ENCODE measurements at regions not wholly inside any gene's neighbourhood (a gene's known extent, or its start where the extent isn't known, plus 50 kb on each side); places are given as distances from the start of the nearest gene placed in this dataset.

GRCh38 chr4:151831526-151831925, 70.7 kb upstream of the GATB start:
- CTCF ChIA-PET: no interaction called here
- POLR2A ChIA-PET: no interaction called here
- no peak for DNase-seq (ENCODE audit: extremely low spot score)
- TF ChIP-seq ARNT (IDR thresholded peaks at IDR 0.05): no peak
- TF ChIP-seq SP1 (IDR thresholded peaks at IDR 0.05): no peak
- no peak for TF ChIP-seq FOXK2 (IDR thresholded peaks at IDR 0.05)
- no peak for TF ChIP-seq FOXA1 (IDR thresholded peaks at IDR 0.05)
- TF ChIP-seq CTBP1 (IDR thresholded peaks at IDR 0.05; ENCODE audit: borderline replicate concordance): no peak
- no peak for TF ChIP-seq PKNOX1 (IDR thresholded peaks at IDR 0.05)
- no peak for TF ChIP-seq L3MBTL2 (conservative IDR thresholded peaks at IDR 0.05)
- no peak for TF ChIP-seq SUZ12 (IDR thresholded peaks at IDR 0.05)
- no peak for TF ChIP-seq NFRKB (IDR thresholded peaks at IDR 0.05)
- no peak for TF ChIP-seq TARDBP (IDR thresholded peaks at IDR 0.05)

GRCh38 chr4:151830168-151830567, 69.4 kb upstream of the GATB start:
- POLR2A ChIA-PET: no interaction called here
- TF ChIP-seq HDGF (IDR thresholded peaks at IDR 0.05; ENCODE audit: borderline replicate concordance) (no peak), L3MBTL2 (conservative IDR thresholded peaks at IDR 0.05) (no peak), SUZ12 (IDR thresholded peaks at IDR 0.05) (no peak), LEF1 (IDR thresholded peaks at IDR 0.05; ENCODE audit: borderline replicate concordance) (no peak), BHLHE40 (IDR thresholded peaks at IDR 0.05; ENCODE audit: borderline replicate concordance) (no peak), FOXA1 (IDR thresholded peaks at IDR 0.05) (no peak), SP1 (IDR thresholded peaks at IDR 0.05) (no peak), NFRKB (IDR thresholded peaks at IDR 0.05) (no peak)
- CTCF ChIA-PET: no interaction called here
- no peak for DNase-seq (ENCODE audit: extremely low spot score)

- no peak for DNase-seq (ENCODE audit: extremely low spot score)
- TF ChIP-seq ARNT (IDR thresholded peaks at IDR 0.05): no peak
- TF ChIP-seq NFRKB (IDR thresholded peaks at IDR 0.05): no peak
- no peak for TF ChIP-seq FOXM1 (IDR thresholded peaks at IDR 0.05; ENCODE audit: borderline replicate concordance)
- no peak for TF ChIP-seq SUZ12 (IDR thresholded peaks at IDR 0.05)
- no peak for TF ChIP-seq ELF4 (IDR thresholded peaks at IDR 0.05)
- no peak for TF ChIP-seq PKNOX1 (IDR thresholded peaks at IDR 0.05)
- no peak for TF ChIP-seq SP1 (IDR thresholded peaks at IDR 0.05)
- TF ChIP-seq CTBP1 (IDR thresholded peaks at IDR 0.05; ENCODE audit: borderline replicate concordance): no peak
- TF ChIP-seq ZNF384 (IDR thresholded peaks at IDR 0.05): no peak
- TF ChIP-seq L3MBTL2 (conservative IDR thresholded peaks at IDR 0.05): no peak
- no peak for TF ChIP-seq HDGF (IDR thresholded peaks at IDR 0.05; ENCODE audit: borderline replicate concordance)
- no peak for TF ChIP-seq TARDBP (IDR thresholded peaks at IDR 0.05)
- TF ChIP-seq FOXA1 (IDR thresholded peaks at IDR 0.05): no peak
- no peak for TF ChIP-seq BHLHE40 (IDR thresholded peaks at IDR 0.05; ENCODE audit: borderline replicate concordance)
- no peak for TF ChIP-seq FOXK2 (IDR thresholded peaks at IDR 0.05)
- no peak for TF ChIP-seq LEF1 (IDR thresholded peaks at IDR 0.05; ENCODE audit: borderline replicate concordance)
- ChIA-PET POLR2A (no interaction called here), CTCF (no interaction called here)
Measured at GRCh38 chr4:151829309-151829708, 68.5 kb upstream of the GATB start.

GRCh38 chr4:151824656-151825055, 63.8 kb upstream of the GATB start:
- TF ChIP-seq FOXA1 (IDR thresholded peaks at IDR 0.05): no peak
- ChIA-PET POLR2A (no interaction called here), CTCF (no interaction called here)
- no peak for DNase-seq (ENCODE audit: extremely low spot score)

GRCh38 chr4:151822331-151822730, 61.5 kb upstream of the GATB start:
- no peak for DNase-seq (ENCODE audit: extremely low spot score)
- POLR2A ChIA-PET: no interaction called here
- CTCF ChIA-PET: no interaction called here
- no peak for TF ChIP-seq SP1 (IDR thresholded peaks at IDR 0.05)

- no peak for TF ChIP-seq SP1 (IDR thresholded peaks at IDR 0.05)
- POLR2A ChIA-PET: no interaction called here
- CTCF ChIA-PET: no interaction called here
- DNase-seq (ENCODE audit: extremely low spot score): no peak
Measured at GRCh38 chr4:151820004-151820403, 59.2 kb upstream of the GATB start.

GRCh38 chr4:151811403-151811802, 50.6 kb upstream of the GATB start:
- CTCF ChIA-PET: interaction anchor here (0.8 to 1.9 kb wide), 3 partner anchors 9 to 18 kb away, joined by 3 to 13 read pairs (median 4); no protein-coding TSS in a partner anchor

More at GRCh38 chr4:151811403-151811802, 50.6 kb upstream of the GATB start:
- TF ChIP-seq CTBP1 (IDR thresholded peaks at IDR 0.05; ENCODE audit: borderline replicate concordance) (no peak), NFRKB (IDR thresholded peaks at IDR 0.05) (no peak), SP1 (IDR thresholded peaks at IDR 0.05) (no peak), SUZ12 (IDR thresholded peaks at IDR 0.05) (no peak), TARDBP (IDR thresholded peaks at IDR 0.05) (no peak), ELF4 (IDR thresholded peaks at IDR 0.05) (no peak), ZNF384 (IDR thresholded peaks at IDR 0.05) (no peak), FOXM1 (IDR thresholded peaks at IDR 0.05; ENCODE audit: borderline replicate concordance) (no peak), FOXK2 (IDR thresholded peaks at IDR 0.05) (no peak), ARNT (IDR thresholded peaks at IDR 0.05) (no peak), FOXA1 (IDR thresholded peaks at IDR 0.05) (no peak), HDGF (IDR thresholded peaks at IDR 0.05; ENCODE audit: borderline replicate concordance) (no peak), L3MBTL2 (conservative IDR thresholded peaks at IDR 0.05) (no peak), PKNOX1 (IDR thresholded peaks at IDR 0.05) (no peak), LEF1 (IDR thresholded peaks at IDR 0.05; ENCODE audit: borderline replicate concordance) (no peak), BHLHE40 (IDR thresholded peaks at IDR 0.05; ENCODE audit: borderline replicate concordance) (no peak)
- POLR2A ChIA-PET: no interaction called here
- DNase-seq (ENCODE audit: extremely low spot score): no peak
